GM23338 (cell line): ENCODE measurements at regions not wholly inside any gene's neighbourhood (a gene's known extent, or its start where the extent isn't known, plus 50 kb on each side); places are given as distances from the start of the nearest gene placed in this dataset.

Experiments used
- ATAC-seq: fragments of 200-7000 bp; cut with Tn5 transposase; 3 replicates; pipeline ENCODE4 v1.9.1; 2020
- DNase-seq: peaks from one replicate; pipeline ENCODE4 v3.0.0-alpha.2; 2015; ENCODE audit warnings: low spot score
- H2AFZ ChIP-seq: fragments of 200-600 bp; sonication (generic); 2 replicates; pipeline ENCODE4 v1.8.0; 2016; ENCODE audit warnings: antibody characterized with exemption, mild to moderate bottlenecking, moderate library complexity
- H3F3A ChIP-seq: fragments of 200-600 bp; sonication (generic); replicated peaks from 2 replicates; pipeline ENCODE4 v1.8.0; 2017; ENCODE audit warnings: antibody characterized with exemption, mixed run types, low read depth
- H3K27ac ChIP-seq: fragments of 200-600 bp; sonication (generic); 2 replicates; pipeline ENCODE4 v1.6.1; 2016; ENCODE audit warnings: low read depth
- H3K27me3 ChIP-seq: fragments of 200-600 bp; sonication (generic); 2 replicates; pipeline ENCODE4 v1.8.0; 2016; ENCODE audit warnings: mild to moderate bottlenecking, mixed run types, moderate library complexity; ENCODE audit not compliant: insufficient read depth
- H3K36me3 ChIP-seq: fragments of 200-600 bp; sonication (generic); 2 replicates; pipeline ENCODE4 v1.8.0; 2016; ENCODE audit warnings: mild to moderate bottlenecking; ENCODE audit not compliant: insufficient read depth
- H3K4me1 ChIP-seq: fragments of 200-600 bp; sonication (generic); 2 replicates; pipeline ENCODE4 v1.8.0; 2016; ENCODE audit warnings: mild to moderate bottlenecking, moderate library complexity; ENCODE audit not compliant: insufficient read depth
- H3K4me2 ChIP-seq: fragments of 200-600 bp; sonication (generic); 2 replicates; pipeline ENCODE4 v1.7.1; 2017; ENCODE audit warnings: mixed run types
- H3K4me3 ChIP-seq: fragments of 200-600 bp; sonication (generic); 2 replicates; pipeline ENCODE4 v1.6.1; 2016; ENCODE audit warnings: mixed run types
- H3K79me2 ChIP-seq: fragments of 200-600 bp; sonication (generic); replicated peaks from 2 replicates; pipeline ENCODE4 v1.8.0; 2017; ENCODE audit warnings: mild to moderate bottlenecking; ENCODE audit not compliant: insufficient read depth
- H3K9me2 ChIP-seq: fragments of 200-600 bp; sonication (generic); 2 replicates; pipeline ENCODE4 v1.8.0; 2017; ENCODE audit not compliant: insufficient read depth
- H4K20me1 ChIP-seq: fragments of 200-600 bp; sonication (generic); replicated peaks from 2 replicates; pipeline ENCODE4 v1.8.0; 2017; ENCODE audit warnings: mild to moderate bottlenecking; ENCODE audit not compliant: insufficient read depth
- H3K27ac Mint-ChIP-seq: 2 replicates; pipeline ENCODE4 v1.8.0; 2020; ENCODE audit warnings: inconsistent platforms, mild to moderate bottlenecking, moderate library complexity, mixed read lengths
- H3K27me3 Mint-ChIP-seq: 3 replicates; pipeline ENCODE4 v1.8.0; 2022; ENCODE audit warnings: low read depth, mild to moderate bottlenecking, moderate library complexity, mixed read lengths, inconsistent platforms; ENCODE audit not compliant: insufficient read depth, poor library complexity
- H3K36me3 Mint-ChIP-seq: 3 replicates; pipeline ENCODE4 v1.8.0; 2021; ENCODE audit warnings: low read depth, mild to moderate bottlenecking, inconsistent platforms, moderate library complexity, mixed read lengths
- H3K4me1 Mint-ChIP-seq: 3 replicates; pipeline ENCODE4 v1.8.0; 2020; ENCODE audit warnings: mild to moderate bottlenecking, inconsistent platforms, mixed read lengths
- H3K4me3 Mint-ChIP-seq: 3 replicates; pipeline ENCODE4 v1.8.0; 2021; ENCODE audit warnings: moderate library complexity, mild to moderate bottlenecking, inconsistent platforms, mixed read lengths
- H3K9me3 Mint-ChIP-seq: 3 replicates; pipeline ENCODE4 v1.8.0; 2020; ENCODE audit warnings: moderate library complexity, mild to moderate bottlenecking, inconsistent platforms, mixed read lengths
- CREB1 ChIP-seq: fragments of 250-450 bp; sonication (Bioruptor Pico); IDR thresholded peaks from 2 replicates; pipeline ENCODE4 v1.5.0; 2020; ENCODE audit warnings: low read depth, mild to moderate bottlenecking, moderate library complexity
- EZH2 ChIP-seq: fragments of 200-600 bp; sonication (generic); IDR thresholded peaks from one replicate; pipeline ENCODE4 v1.8.0; 2017; ENCODE audit warnings: antibody characterized with exemption, mild to moderate bottlenecking, low read depth; ENCODE audit not compliant: unreplicated experiment
- EZH2phosphoT487 ChIP-seq: fragments of 200-600 bp; sonication (generic); IDR thresholded peaks from one replicate; pipeline ENCODE4 v1.8.1; 2018; ENCODE audit warnings: antibody characterized with exemption; ENCODE audit not compliant: unreplicated experiment
- JUNB ChIP-seq: IDR thresholded peaks from one replicate; pipeline ENCODE4 v1.6.1; 2016; ENCODE audit warnings: antibody characterized with exemption; ENCODE audit not compliant: unreplicated experiment
- NANOG ChIP-seq: IDR thresholded peaks from 2 replicates; pipeline ENCODE4 v1.6.1; 2016; ENCODE audit warnings: antibody characterized with exemption, borderline replicate concordance
- STAT1 ChIP-seq: IDR thresholded peaks from one replicate; pipeline ENCODE4 v1.6.1; 2016; ENCODE audit warnings: antibody characterized with exemption; ENCODE audit not compliant: unreplicated experiment
- ZNF331 ChIP-seq: fragments of 250-450 bp; sonication (Bioruptor Pico); IDR thresholded peaks from 2 replicates; pipeline ENCODE4 v1.5.0; 2020; ENCODE audit warnings: low read depth, mild to moderate bottlenecking, moderate library complexity
- TF ChIP-seq, protein P1 (sequence below): IDR thresholded peaks from one replicate; pipeline ENCODE4 v1.6.1; 2018; ENCODE audit warnings: antibody characterized with exemption; ENCODE audit not compliant: unreplicated experiment
- TF ChIP-seq, protein P2 (sequence below): IDR thresholded peaks from 2 replicates; pipeline ENCODE4 v1.6.1; 2016; ENCODE audit warnings: antibody characterized with exemption
- TF ChIP-seq, protein P3 (sequence below): fragments of 250-450 bp; sonication (Bioruptor Pico); IDR thresholded peaks from 2 replicates; pipeline ENCODE4 v1.5.0; 2020; ENCODE audit warnings: mild to moderate bottlenecking, moderate library complexity

DNA sequence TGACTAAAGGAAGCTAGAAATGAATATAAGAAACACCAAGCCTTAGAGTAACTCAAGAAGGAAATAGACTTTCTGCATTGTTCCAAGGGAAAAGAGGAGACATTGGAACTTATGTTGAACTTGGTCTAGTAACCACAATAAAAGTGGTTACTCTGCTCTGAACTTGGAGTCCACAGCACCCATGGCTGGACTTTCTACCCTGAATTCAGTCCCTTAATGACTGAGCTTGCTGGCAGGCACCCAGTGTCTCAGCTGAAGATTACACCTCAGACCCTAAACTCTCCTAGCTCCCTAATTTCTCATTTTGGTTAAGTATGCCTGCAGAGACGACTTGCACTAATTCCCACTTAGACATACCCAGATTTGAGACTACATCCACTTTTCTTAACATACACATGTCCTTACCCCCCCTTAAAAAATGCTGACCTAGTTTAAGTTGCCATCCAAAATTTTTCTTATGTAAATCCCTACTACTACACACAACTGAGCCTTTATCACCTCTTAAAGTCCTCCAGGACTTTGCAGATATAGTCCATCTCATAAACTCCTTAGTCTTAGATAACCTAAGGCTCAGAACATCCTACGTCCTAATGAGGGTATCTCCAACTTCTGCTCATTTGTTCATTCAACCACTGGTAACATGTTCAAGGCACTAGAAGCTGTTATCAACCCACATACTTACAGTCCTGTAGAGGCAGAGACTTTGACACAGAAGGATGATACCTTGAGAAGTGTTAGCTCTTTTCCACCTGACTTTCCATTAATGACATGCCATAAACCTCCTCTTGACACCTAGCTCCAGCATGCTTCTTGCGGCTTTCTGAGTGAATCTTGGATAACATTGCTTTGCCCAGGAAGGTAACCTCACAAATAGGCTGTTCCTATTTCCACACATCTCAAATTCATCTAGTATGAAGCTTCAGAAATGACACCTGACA lies 129.8 kb downstream of the ALDH8A1 start (continued):
- TF ChIP-seq, protein P1, sequence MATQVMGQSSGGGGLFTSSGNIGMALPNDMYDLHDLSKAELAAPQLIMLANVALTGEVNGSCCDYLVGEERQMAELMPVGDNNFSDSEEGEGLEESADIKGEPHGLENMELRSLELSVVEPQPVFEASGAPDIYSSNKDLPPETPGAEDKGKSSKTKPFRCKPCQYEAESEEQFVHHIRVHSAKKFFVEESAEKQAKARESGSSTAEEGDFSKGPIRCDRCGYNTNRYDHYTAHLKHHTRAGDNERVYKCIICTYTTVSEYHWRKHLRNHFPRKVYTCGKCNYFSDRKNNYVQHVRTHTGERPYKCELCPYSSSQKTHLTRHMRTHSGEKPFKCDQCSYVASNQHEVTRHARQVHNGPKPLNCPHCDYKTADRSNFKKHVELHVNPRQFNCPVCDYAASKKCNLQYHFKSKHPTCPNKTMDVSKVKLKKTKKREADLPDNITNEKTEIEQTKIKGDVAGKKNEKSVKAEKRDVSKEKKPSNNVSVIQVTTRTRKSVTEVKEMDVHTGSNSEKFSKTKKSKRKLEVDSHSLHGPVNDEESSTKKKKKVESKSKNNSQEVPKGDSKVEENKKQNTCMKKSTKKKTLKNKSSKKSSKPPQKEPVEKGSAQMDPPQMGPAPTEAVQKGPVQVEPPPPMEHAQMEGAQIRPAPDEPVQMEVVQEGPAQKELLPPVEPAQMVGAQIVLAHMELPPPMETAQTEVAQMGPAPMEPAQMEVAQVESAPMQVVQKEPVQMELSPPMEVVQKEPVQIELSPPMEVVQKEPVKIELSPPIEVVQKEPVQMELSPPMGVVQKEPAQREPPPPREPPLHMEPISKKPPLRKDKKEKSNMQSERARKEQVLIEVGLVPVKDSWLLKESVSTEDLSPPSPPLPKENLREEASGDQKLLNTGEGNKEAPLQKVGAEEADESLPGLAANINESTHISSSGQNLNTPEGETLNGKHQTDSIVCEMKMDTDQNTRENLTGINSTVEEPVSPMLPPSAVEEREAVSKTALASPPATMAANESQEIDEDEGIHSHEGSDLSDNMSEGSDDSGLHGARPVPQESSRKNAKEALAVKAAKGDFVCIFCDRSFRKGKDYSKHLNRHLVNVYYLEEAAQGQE: no peak
- no peak for TF ChIP-seq JUNB

DNA sequence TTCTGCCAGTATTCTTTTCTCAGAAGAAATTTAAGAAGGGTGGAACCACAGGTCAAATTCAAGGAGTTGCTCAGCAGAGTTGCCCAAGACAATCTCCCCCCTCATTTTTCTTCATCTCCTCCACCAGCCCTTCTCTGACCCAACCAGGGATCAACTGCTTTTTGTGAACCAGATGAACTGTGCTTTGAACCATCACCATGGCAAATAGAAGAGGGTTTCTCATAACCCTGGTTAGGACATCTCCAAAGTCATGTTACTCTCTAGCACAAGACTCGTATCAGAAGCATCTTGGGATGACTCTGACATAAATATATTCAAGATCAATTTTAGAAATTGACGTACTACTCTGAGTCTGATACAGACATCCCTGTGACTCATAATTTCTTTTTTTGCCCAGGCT lies 130.7 kb downstream of the ALDH8A1 start:
- H3K4me3 Mint-ChIP-seq: no peak overlapping the region
- H4K20me1 ChIP-seq: no peaks in the 10 kb centered on the region
- ATAC-seq (no peak), DNase-seq (no peak)
- H3K36me3 ChIP-seq: no peaks in the 10 kb centered on the region
- no peaks in the 10 kb centered on the region for H3K27me3 ChIP-seq
- no peaks in the 10 kb centered on the region for H3K79me2 ChIP-seq
- H3K36me3 Mint-ChIP-seq: no peaks in the 10 kb centered on the region
- H3K27me3 Mint-ChIP-seq: peaks cover 2% of the 10 kb centered on the region
- H3K27ac Mint-ChIP-seq: no peak overlapping the region
- H2AFZ ChIP-seq: no peak overlapping the region
- TF ChIP-seq STAT1 (no peak), EZH2phosphoT487 (no peak), CREB1 (CRISPR knock-in tag) (no peak), JUNB (no peak), NANOG (no peak), EZH2 (no peak), ZNF331 (CRISPR knock-in tag) (no peak)
- TF ChIP-seq, protein P2, sequence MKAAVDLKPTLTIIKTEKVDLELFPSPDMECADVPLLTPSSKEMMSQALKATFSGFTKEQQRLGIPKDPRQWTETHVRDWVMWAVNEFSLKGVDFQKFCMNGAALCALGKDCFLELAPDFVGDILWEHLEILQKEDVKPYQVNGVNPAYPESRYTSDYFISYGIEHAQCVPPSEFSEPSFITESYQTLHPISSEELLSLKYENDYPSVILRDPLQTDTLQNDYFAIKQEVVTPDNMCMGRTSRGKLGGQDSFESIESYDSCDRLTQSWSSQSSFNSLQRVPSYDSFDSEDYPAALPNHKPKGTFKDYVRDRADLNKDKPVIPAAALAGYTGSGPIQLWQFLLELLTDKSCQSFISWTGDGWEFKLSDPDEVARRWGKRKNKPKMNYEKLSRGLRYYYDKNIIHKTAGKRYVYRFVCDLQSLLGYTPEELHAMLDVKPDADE: no peak
- TF ChIP-seq, protein P3, sequence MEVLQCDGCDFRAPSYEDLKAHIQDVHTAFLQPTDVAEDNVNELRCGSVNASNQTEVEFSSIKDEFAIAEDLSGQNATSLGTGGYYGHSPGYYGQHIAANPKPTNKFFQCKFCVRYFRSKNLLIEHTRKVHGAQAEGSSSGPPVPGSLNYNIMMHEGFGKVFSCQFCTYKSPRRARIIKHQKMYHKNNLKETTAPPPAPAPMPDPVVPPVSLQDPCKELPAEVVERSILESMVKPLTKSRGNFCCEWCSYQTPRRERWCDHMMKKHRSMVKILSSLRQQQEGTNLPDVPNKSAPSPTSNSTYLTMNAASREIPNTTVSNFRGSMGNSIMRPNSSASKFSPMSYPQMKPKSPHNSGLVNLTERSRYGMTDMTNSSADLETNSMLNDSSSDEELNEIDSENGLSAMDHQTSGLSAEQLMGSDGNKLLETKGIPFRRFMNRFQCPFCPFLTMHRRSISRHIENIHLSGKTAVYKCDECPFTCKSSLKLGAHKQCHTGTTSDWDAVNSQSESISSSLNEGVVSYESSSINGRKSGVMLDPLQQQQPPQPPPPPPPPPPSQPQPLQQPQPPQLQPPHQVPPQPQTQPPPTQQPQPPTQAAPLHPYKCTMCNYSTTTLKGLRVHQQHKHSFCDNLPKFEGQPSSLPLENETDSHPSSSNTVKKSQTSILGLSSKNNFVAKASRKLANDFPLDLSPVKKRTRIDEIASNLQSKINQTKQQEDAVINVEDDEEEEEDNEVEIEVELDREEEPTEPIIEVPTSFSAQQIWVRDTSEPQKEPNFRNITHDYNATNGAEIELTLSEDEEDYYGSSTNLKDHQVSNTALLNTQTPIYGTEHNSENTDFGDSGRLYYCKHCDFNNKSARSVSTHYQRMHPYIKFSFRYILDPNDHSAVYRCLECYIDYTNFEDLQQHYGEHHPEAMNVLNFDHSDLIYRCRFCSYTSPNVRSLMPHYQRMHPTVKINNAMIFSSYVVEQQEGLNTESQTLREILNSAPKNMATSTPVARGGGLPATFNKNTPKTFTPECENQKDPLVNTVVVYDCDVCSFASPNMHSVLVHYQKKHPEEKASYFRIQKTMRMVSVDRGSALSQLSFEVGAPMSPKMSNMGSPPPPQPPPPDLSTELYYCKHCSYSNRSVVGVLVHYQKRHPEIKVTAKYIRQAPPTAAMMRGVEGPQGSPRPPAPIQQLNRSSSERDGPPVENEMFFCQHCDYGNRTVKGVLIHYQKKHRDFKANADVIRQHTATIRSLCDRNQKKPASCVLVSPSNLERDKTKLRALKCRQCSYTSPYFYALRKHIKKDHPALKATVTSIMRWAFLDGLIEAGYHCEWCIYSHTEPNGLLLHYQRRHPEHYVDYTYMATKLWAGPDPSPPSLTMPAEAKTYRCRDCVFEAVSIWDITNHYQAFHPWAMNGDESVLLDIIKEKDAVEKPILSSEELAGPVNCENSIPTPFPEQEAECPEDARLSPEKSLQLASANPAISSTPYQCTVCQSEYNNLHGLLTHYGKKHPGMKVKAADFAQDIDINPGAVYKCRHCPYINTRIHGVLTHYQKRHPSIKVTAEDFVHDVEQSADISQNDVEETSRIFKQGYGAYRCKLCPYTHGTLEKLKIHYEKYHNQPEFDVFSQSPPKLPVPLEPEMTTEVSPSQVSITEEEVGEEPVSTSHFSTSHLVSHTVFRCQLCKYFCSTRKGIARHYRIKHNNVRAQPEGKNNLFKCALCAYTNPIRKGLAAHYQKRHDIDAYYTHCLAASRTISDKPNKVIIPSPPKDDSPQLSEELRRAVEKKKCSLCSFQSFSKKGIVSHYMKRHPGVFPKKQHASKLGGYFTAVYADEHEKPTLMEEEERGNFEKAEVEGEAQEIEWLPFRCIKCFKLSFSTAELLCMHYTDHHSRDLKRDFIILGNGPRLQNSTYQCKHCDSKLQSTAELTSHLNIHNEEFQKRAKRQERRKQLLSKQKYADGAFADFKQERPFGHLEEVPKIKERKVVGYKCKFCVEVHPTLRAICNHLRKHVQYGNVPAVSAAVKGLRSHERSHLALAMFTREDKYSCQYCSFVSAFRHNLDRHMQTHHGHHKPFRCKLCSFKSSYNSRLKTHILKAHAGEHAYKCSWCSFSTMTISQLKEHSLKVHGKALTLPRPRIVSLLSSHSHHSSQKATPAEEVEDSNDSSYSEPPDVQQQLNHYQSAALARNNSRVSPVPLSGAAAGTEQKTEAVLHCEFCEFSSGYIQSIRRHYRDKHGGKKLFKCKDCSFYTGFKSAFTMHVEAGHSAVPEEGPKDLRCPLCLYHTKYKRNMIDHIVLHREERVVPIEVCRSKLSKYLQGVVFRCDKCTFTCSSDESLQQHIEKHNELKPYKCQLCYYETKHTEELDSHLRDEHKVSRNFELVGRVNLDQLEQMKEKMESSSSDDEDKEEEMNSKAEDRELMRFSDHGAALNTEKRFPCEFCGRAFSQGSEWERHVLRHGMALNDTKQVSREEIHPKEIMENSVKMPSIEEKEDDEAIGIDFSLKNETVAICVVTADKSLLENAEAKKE (CRISPR knock-in tag): no peak
- H3K4me1 ChIP-seq: no peaks in the 10 kb centered on the region
- H3K9me3 Mint-ChIP-seq: no peaks in the 10 kb centered on the region; the same call in 2 of the 3 replicates
- no peak overlapping the region for H3K27ac ChIP-seq
- no peak overlapping the region for H3K4me2 ChIP-seq
- peaks cover 6% of the 10 kb centered on the region; the same call in 2 of the 3 replicates for H3K4me1 Mint-ChIP-seq
- no peaks in the 10 kb centered on the region for H3F3A ChIP-seq
- H3K9me2 ChIP-seq: peaks cover 8% of the 10 kb centered on the region; the same call in 1 of the 2 replicates
- no peak overlapping the region for H3K4me3 ChIP-seq
